ENCODE measurements at regions not wholly inside any gene's neighbourhood (a gene's known extent, or its start where the extent isn't known, plus 50 kb on each side); places are given as distances from the start of the nearest gene placed in this dataset.

DNA sequence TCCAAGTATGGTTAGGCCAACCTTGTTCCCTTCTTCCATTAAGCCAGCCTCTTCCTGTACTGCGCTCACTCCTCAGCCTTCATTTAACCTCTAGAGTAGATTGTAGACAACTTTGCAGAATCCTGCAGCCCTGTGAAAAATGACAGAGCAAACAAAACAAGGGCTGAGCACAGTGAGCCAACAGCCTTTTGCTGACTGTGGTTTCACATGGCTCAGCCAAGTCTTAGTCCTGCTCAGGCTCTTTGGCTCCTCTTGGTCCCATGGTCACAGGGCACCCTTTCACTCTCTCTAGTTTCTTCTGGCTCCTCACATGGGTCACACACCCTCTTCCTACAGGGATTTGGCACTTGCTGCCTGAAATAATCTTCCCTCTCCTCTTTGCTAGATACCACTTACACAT lies 900.3 kb downstream of the CCSER2 start:
- Histone ChIP-seq H3K27ac (no peak overlapping the region), H3K4me1 (replicated peaks in 1 of 2) (peaks cover 0 to 5% of the 10 kb centered on the region in 2 donors), H3K4me3 (no peak overlapping the region)
- 0 to 100% (median 38%) methylated on average over 1 of the region's 1 CpG; no CpG with 5 or more reads in 5 of the 10 experiments for WGBS, 10 experiments
- in situ Hi-C loops (cut with MboI; ENCODE audit: low pct_unique_long_range_greater_than_20kb in 2 of 9, low sequenced_read_pairs in 9 of 9, unreplicated experiment in 9 of 9) = no loop called here
- ATAC-seq (replicated peaks in 6 of 8) = no peak

DNA sequence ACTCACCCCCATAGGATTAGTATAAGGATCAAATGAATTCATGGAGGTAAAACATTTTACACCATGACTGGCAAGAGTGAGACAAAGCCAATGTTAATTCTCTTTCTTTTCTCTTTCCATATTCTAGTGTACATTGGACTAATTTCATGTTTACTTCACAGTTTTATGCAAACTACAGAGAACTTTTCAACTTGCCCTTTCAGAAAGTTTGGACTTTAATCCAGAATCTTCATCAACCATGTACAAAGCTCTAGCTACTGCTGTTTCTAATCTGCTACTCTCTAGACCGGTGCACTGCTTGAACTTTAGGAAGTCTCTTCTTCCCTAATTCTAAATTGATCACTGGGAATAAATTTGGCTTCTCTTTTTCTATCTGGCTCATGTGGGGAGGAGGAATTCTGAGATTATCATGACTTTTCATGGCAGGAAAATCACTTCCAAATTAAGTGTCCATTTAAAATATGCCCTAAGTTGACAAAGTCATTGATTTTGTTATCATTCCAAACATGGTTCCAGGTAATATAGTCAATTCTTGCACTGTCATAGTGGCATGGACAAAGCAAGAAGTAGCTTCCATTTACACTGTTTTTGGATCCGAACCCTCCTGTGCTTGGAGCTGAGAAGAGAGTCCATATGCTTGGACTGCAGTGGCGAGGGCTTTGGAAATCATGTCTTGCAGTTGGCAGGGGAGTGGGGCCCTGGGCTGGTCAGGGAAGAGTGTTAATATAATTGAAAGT lies 903.3 kb downstream of the CCSER2 start:
- no peak overlapping the region for H3K4me3 ChIP-seq
- no peak for ATAC-seq (replicated peaks in 6 of 8)
- H3K27ac ChIP-seq = no peak overlapping the region
- in situ Hi-C loops (cut with MboI; ENCODE audit: low pct_unique_long_range_greater_than_20kb in 2 of 9, low sequenced_read_pairs in 9 of 9, unreplicated experiment in 9 of 9) = no loop called here
- no peaks in the 10 kb centered on the region for H3K4me1 ChIP-seq (replicated peaks in 1 of 2)
- WGBS, 10 experiments = 0 to 100% (median 90%) methylated on average over 1 to 3 of the region's 3 CpGs; no CpG with 5 or more reads in 2 of the 10 experiments

DNA sequence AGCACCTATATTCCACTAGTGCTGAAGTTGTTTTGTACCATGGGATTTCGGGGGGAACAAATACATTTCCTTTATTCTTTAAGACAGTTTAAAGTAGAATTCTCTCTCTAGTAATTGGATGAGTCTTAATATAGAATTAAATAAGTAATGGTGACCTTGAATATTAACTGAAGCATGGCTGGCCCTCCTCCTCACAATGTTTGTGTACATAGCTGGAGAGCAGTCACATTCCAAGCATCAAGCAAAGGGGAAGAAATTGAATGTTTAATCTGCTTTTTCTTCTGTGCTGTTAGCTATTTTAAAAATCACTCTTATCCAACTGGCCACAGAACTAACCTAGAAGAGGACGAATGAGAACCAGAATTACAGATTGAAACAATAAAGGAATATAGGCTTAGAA lies 906.9 kb downstream of the CCSER2 start:
- in situ Hi-C loops (cut with MboI; ENCODE audit: low pct_unique_long_range_greater_than_20kb in 2 of 9, low sequenced_read_pairs in 9 of 9, unreplicated experiment in 9 of 9) = no loop called here
- H3K27ac ChIP-seq = no peak overlapping the region
- no peak for ATAC-seq (replicated peaks in 6 of 8)
- no peak overlapping the region for H3K4me3 ChIP-seq
- WGBS, 10 experiments = 0 to 100% (median 40%) methylated on average over 1 to 2 of the region's 2 CpGs; no CpG with 5 or more reads in 1 of the 10 experiments
- H3K4me1 ChIP-seq (replicated peaks in 1 of 2) = no peaks in the 10 kb centered on the region

DNA sequence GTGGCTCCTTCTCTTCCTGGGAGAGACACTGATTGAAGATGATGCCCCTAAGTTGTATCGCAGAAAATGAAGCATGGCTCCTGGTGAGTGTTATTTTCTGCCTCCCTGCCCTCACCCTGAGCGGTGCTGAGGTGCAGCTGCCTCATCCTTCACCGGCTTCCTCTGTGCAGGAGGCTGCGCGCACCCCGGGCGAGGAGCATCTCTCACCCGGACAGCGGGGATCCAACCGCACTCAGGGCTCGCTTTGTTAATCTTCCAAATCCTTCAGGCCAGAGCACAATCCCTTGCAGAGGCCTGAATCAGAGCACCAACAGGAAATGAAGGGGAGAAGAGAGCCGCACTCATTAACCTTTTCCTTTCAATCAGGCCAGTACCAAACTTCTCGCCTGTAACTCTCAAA lies 910.3 kb downstream of the CCSER2 start:
- H3K4me1 ChIP-seq (replicated peaks in 1 of 2) = peaks cover 0 to 4% of the 10 kb centered on the region in 2 donors
- H3K27ac ChIP-seq = no peak overlapping the region
- ATAC-seq (replicated peaks in 6 of 8) = no peak
- in situ Hi-C loops (cut with MboI; ENCODE audit: low pct_unique_long_range_greater_than_20kb in 2 of 9, low sequenced_read_pairs in 9 of 9, unreplicated experiment in 9 of 9) = no loop called here
- H3K4me3 ChIP-seq = no peak overlapping the region
- 0 to 100% (median 92%) methylated on average over 1 to 9 of the region's 13 CpGs; no CpG with 5 or more reads in 3 of the 10 experiments for WGBS, 10 experiments

DNA sequence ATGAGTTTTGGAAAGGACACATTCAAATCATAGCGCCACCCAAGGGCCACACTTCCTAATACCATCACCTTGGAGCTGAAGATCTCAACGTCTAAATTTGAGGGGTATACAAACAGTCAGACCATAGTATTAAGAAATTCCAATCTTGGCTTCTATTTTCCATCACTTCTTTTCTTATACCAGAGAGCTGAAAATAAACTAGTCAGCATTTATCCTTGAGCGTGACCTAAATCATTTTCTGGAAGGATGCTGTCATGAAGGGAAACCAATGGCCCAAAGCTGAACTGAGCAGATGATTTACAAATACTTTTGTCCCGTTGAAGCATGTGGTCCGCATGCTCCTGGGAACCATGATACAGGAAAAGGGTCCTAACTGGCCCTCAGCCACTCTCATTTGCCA lies 921.9 kb downstream of the CCSER2 start:
- no peak overlapping the region for H3K27ac ChIP-seq
- peaks cover 2 to 3% of the 10 kb centered on the region in 2 donors for H3K4me1 ChIP-seq (replicated peaks in 1 of 2)
- in situ Hi-C loops (cut with MboI; ENCODE audit: low pct_unique_long_range_greater_than_20kb in 2 of 9, low sequenced_read_pairs in 9 of 9, unreplicated experiment in 9 of 9) = no loop called here
- WGBS, 10 experiments = 10 to 100% (median 81%) methylated on average over 1 to 5 of the region's 5 CpGs; no CpG with 5 or more reads in 1 of the 10 experiments
- no peak for ATAC-seq (replicated peaks in 6 of 8)
- no peak overlapping the region for H3K4me3 ChIP-seq

DNA sequence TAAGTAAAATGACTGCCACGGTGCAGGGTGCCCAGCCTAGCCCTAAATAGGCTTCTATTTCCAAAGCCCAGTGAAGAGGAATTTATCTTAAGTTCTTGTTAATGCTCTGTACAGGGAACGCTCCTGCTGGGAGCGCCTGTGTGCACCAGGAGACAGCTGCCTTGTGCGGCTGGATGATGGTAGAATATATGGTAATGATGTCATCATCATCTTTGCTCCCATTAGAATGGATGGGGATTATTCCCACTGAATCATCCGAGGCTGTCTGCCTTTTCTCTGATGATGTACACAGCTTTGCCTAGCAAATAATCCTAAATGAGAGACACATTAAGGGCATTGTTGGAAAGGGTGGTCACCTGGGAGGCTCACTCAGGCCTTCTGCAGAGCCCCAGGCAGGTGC lies 928.1 kb downstream of the CCSER2 start:
- Histone ChIP-seq H3K4me3 (no peak overlapping the region), H3K4me1 (replicated peaks in 1 of 2) (no peaks in the 10 kb centered on the region), H3K27ac (no peak overlapping the region)
- in situ Hi-C loops (cut with MboI; ENCODE audit: low pct_unique_long_range_greater_than_20kb in 2 of 9, low sequenced_read_pairs in 9 of 9, unreplicated experiment in 9 of 9) = no loop called here
- 0 to 79% (median 17%) methylated on average over 1 to 3 of the region's 5 CpGs; no CpG with 5 or more reads in 3 of the 10 experiments for WGBS, 10 experiments
- ATAC-seq (replicated peaks in 6 of 8) = peak in 3 of 8 experiments; percentile 16 to 70 (median 38)

DNA sequence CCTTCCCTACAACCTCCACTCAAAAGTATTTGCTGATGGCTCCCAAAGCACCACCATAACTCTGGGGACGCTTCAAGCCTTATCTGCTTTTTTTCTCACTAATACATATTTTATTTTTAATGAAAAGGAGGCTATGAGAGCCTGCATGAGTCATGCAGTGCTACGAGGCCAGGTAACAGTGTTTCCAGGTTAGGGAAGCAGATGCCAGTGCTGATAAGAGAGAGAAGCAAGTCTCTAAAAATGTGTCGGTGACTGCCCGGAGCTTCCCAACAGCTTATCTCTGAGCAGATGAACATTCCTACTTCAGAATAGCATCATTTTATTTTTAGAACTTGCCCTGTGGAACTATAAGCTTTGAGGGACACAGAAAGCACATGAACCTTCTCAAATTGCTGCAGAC lies 931.5 kb downstream of the CCSER2 start:
- H3K27ac ChIP-seq = no peak overlapping the region
- WGBS, 10 experiments = 7 to 81% (median 43%) methylated on average over 1 to 4 of the region's 4 CpGs; no CpG with 5 or more reads in 1 of the 10 experiments
- no peaks in the 10 kb centered on the region for H3K4me1 ChIP-seq (replicated peaks in 1 of 2)
- ATAC-seq (replicated peaks in 6 of 8) = no peak
- in situ Hi-C loops (cut with MboI; ENCODE audit: low pct_unique_long_range_greater_than_20kb in 2 of 9, low sequenced_read_pairs in 9 of 9, unreplicated experiment in 9 of 9) = no loop called here
- H3K4me3 ChIP-seq = no peak overlapping the region

DNA sequence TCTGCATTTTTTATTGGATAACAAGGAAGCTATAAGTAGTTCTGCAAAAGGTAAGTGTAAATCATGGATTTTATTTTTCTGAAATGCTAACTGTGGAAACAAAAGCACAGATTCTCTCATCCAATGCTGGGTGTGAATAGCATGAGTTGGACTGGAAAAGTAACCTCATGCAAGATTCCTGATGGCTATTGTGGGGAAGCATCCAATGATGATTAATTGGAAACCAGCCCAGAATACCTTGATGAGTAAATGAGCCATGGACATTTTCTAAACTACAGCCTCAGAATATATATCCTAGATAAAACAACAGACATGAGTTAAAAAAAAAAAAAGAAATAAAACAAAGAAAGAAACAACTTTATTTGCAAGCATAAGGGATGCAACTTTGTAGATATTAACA lies 934.6 kb downstream of the CCSER2 start:
- H3K4me3 ChIP-seq = no peak overlapping the region
- H3K27ac ChIP-seq = no peak overlapping the region
- no peaks in the 10 kb centered on the region for H3K4me1 ChIP-seq (replicated peaks in 1 of 2)
- ATAC-seq (replicated peaks in 6 of 8) = no peak
- in situ Hi-C loops (cut with MboI; ENCODE audit: low pct_unique_long_range_greater_than_20kb in 2 of 9, low sequenced_read_pairs in 9 of 9, unreplicated experiment in 9 of 9) = no loop called here

DNA sequence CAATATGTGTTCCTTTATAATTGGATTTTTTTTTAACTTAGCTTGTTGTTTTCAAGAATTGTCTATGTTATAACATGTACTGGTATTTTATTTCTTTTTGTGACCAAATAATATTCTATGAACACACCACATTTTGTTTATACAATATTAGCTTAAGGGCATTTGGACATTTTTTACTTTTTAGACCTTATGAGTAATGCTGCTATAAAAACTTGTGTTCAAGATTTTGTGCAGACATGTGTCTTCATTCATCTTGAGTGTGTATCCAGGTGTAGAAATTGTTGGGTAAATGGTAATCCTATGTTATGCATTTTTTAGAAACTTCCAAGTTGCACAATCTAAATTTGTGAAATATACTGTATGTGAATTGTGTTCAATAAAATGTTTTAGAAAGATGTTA lies 936.7 kb downstream of the CCSER2 start:
- ATAC-seq (replicated peaks in 6 of 8) = no peak
- in situ Hi-C loops (cut with MboI; ENCODE audit: low pct_unique_long_range_greater_than_20kb in 2 of 9, low sequenced_read_pairs in 9 of 9, unreplicated experiment in 9 of 9) = no loop called here
- Histone ChIP-seq H3K4me1 (replicated peaks in 1 of 2) (no peaks in the 10 kb centered on the region), H3K27ac (no peak overlapping the region), H3K4me3 (no peak overlapping the region)

DNA sequence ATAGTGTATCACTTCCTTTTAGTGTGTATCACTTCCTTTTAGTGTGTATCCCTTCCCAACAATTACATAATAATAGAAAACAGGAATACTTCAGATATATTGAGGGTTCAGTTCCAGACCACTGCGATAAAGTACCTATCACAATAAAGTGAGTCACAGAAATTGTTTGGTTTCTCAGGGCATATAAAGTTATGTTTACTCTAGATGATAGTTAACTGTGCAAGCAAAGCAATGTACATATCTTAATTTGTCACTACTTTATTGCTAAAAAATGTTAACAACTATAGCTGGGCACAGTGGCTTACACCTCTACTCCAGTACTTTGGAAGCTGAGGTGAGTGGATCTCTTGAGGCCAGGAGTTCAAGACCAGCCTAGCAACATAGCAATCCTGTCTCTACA lies 938.4 kb downstream of the CCSER2 start:
- no peaks in the 10 kb centered on the region for H3K4me1 ChIP-seq (replicated peaks in 1 of 2)

DNA sequence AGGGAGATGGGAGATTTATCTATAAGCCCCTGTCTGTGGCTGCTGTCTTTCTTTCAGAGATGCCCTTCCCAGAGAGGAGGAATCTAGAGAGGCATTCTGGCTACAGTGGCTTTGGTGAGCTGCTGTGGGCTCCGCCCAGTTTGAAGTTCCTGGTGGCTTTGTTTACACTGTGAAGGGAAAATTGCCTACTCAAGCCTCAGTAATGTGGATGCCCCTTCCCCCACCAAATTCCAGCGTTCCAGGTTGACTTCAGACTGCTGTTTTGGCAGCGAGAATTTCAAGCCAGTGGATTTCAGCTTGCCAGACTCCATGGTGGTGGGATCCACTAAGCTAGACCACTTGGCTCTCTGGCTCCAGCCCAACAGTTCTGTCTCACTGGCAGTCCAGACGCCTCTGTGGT lies 951.6 kb downstream of the CCSER2 start:
- ATAC-seq (replicated peaks in 6 of 8) = no peak
- WGBS, 10 experiments = 37 to 80% (median 45%) methylated on average over 1 to 3 of the region's 4 CpGs; no CpG with 5 or more reads in 6 of the 10 experiments
- H3K4me3 ChIP-seq = no peak overlapping the region
- H3K27ac ChIP-seq = no peak overlapping the region
- in situ Hi-C loops (cut with MboI; ENCODE audit: low pct_unique_long_range_greater_than_20kb in 2 of 9, low sequenced_read_pairs in 9 of 9, unreplicated experiment in 9 of 9) = no loop called here
- H3K4me1 ChIP-seq (replicated peaks in 1 of 2) = no peaks in the 10 kb centered on the region

More for the DNA sequence above, 938.4 kb downstream of the CCSER2 start:
- WGBS, 10 experiments = 13 to 83% (median 42%) methylated on average over 1 of the region's 1 CpG; no CpG with 5 or more reads in 2 of the 10 experiments
- no peak for ATAC-seq (replicated peaks in 6 of 8)
- Histone ChIP-seq H3K27ac (no peak overlapping the region), H3K4me3 (no peak overlapping the region)
- in situ Hi-C loops (cut with MboI; ENCODE audit: low pct_unique_long_range_greater_than_20kb in 2 of 9, low sequenced_read_pairs in 9 of 9, unreplicated experiment in 9 of 9) = no loop called here

DNA sequence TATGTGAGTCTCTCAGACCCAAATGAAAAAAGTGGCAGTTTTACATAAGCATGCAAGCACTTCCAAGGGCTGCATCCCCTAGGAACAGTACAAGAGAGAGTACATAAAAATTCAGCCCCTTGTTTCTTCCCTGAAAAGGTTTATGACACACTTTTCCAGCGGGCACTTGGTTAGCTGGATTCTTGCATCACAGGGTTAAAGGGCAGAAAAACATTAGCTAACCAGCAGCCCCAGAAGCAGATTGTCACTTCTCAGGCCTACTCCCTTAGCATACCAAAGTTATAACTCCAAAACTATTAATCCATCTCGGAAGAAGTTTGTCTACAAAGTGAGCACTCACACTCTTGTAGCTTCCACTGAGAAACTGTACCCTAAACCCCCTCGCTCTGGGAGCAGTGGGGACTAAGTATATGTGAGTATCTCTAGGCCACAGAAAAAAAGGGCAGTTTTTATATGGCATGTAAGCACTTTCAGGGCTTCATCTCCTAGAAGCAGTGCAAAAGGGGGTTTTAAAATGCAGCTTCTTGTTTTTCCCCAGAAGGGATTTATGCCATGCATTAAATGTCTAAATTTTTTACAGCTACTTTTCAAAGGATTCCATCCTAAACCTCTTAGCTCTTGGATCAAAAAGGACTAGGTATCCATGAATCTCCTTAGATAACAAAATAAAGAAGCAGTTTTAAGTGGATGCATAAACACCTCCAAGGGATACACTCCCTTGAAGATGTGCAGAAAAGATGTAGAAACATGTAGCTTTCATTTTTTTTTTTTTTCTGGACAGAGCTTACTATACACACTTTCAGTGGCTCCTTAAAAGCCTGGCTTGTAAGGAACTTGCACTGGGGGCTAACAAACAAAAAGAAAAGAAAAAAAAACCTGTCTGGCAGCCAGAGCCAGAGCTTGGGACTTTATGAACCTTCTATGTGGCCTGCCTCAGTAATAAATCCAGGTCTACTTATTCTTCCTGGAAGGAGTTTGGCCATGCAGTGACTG lies 956.7 kb downstream of the CCSER2 start:
- Histone ChIP-seq H3K27ac (no peak overlapping the region), H3K4me1 (replicated peaks in 1 of 2) (no peaks in the 10 kb centered on the region), H3K4me3 (no peak overlapping the region)
- no peak for ATAC-seq (replicated peaks in 6 of 8)
- in situ Hi-C loops (cut with MboI; ENCODE audit: low pct_unique_long_range_greater_than_20kb in 2 of 9, low sequenced_read_pairs in 9 of 9, unreplicated experiment in 9 of 9) = no loop called here
- 0 to 94% (median 34%) methylated on average over 1 to 3 of the region's 3 CpGs; no CpG with 5 or more reads in 2 of the 10 experiments for WGBS, 10 experiments

DNA sequence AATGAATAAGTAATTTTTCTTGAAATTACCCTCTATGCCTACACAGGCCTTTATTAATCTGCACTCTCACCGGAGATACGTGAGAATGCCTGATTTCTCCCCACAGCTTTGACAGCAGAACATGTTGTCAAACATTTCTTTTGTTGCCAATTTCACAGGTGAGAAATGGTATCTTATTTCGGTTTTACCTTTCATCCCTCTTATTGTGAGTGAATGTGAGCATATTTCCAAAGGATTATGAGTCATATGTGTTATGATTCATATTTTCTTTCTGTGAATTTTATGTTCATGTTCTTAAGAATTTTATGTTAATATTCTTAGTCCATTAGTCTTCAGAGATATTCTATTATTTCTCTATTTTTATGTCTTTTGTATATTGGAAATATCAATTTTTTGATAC lies 965.1 kb downstream of the CCSER2 start:
- 5 to 97% (median 72%) methylated on average over 1 to 3 of the region's 3 CpGs; no CpG with 5 or more reads in 1 of the 10 experiments for WGBS, 10 experiments
- H3K4me3 ChIP-seq = no peak overlapping the region
- H3K4me1 ChIP-seq (replicated peaks in 1 of 2) = no peaks in the 10 kb centered on the region
- no peak overlapping the region for H3K27ac ChIP-seq
- no peak for ATAC-seq (replicated peaks in 6 of 8)
- in situ Hi-C loops (cut with MboI; ENCODE audit: low pct_unique_long_range_greater_than_20kb in 2 of 9, low sequenced_read_pairs in 9 of 9, unreplicated experiment in 9 of 9) = no loop called here
